Omental fat pad (tissue), 3 donors: ENCODE measurements at regions not wholly inside any gene's neighbourhood (a gene's known extent, or its start where the extent isn't known, plus 50 kb on each side); places are given as distances from the start of the nearest gene placed in this dataset.

ENCODE experiments used
- ATAC-seq: fragments of 150-250 bp; one replicate; pipeline ENCODE4 v1.9.1; 2016; ENCODE audit warnings: mild to moderate bottlenecking, moderate library complexity; ENCODE audit not compliant: low FRiP score
- DNase-seq: peaks from one replicate; pipeline ENCODE4 v3.0.0-alpha.2; 2019; ENCODE audit warnings: low spot score
- TF ChIP-seq, protein P1 (sequence below), 3 donors: fragments of 450-650 bp; IDR thresholded peaks; one replicate each; pipeline ENCODE4 v1.5.1; 2016 to 2017; ENCODE audit warnings: antibody characterized with exemption in 3 of 3, mild to moderate bottlenecking in 3 of 3, moderate library complexity in 2 of 3

DNA sequence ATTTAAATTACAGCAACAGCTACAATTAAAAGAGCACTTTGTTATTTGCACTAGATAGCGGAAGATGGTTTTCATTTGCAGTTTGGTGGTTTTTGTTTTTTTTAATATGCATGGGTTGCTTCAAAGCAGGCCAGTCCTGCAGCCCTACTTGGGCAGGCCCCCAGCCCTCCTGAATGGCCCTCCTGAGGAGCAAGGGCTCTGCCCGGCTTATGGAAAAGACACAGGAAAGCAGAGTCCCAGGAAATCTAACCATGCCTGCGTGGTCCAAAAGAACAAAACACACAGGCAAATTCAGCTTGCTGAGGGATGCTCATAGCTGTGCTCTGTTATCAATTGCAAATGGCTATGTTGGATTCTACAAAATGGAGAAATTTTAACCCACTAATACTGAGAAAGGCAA, 371.1 kb upstream of the ARID1B start:
- ATAC-seq (no peak), DNase-seq (no peak)

DNA sequence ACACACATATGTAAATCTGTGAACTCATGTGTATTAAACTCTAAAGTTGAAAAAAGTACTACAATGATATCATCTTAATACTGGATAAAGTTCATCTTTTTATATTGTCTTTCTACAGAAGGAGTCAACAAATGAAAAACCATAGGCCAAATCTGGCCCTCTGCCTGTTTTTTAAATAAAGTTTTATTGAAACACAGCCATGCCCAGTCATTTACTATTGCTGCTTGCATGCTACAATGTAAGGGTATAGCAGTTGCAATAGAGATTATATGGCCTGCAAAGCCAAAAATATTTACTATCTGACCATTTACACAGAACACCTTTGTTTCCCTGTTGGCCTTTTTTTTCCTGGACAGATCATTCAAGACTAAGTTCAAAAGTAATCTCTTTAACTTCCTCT, 374.6 kb upstream of the ARID1B start:
- ATAC-seq (no peak), DNase-seq (no peak)
- TF ChIP-seq, protein P1, sequence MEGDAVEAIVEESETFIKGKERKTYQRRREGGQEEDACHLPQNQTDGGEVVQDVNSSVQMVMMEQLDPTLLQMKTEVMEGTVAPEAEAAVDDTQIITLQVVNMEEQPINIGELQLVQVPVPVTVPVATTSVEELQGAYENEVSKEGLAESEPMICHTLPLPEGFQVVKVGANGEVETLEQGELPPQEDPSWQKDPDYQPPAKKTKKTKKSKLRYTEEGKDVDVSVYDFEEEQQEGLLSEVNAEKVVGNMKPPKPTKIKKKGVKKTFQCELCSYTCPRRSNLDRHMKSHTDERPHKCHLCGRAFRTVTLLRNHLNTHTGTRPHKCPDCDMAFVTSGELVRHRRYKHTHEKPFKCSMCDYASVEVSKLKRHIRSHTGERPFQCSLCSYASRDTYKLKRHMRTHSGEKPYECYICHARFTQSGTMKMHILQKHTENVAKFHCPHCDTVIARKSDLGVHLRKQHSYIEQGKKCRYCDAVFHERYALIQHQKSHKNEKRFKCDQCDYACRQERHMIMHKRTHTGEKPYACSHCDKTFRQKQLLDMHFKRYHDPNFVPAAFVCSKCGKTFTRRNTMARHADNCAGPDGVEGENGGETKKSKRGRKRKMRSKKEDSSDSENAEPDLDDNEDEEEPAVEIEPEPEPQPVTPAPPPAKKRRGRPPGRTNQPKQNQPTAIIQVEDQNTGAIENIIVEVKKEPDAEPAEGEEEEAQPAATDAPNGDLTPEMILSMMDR (IDR thresholded peaks at IDR 0.05): no peak

More for the DNA sequence above, 371.1 kb upstream of the ARID1B start:
- TF ChIP-seq, protein P1 (IDR thresholded peaks at IDR 0.05): no peak

DNA sequence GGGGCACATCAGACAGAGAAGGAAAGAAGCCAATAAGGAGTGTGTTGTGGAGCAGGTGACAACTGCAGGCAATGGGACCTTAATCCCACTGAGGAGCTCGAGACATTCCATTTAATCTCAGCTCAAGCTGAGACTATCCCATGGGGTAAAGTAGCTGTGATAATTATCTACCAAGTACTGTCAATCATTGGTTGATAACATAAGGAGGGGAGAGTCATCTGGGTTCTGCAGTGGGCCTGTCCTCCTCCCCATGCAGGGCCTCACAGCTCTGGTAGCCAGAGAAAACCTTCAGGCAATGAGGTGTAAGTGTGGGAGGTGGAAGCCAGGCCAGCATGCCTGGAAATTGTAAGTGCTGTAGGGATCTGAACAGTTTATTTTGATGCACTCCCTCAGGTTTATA, 375.0 kb upstream of the ARID1B start:
- DNase-seq: no peak
- TF ChIP-seq, protein P1 (IDR thresholded peaks at IDR 0.05): no peak
- ATAC-seq: no peak

DNA sequence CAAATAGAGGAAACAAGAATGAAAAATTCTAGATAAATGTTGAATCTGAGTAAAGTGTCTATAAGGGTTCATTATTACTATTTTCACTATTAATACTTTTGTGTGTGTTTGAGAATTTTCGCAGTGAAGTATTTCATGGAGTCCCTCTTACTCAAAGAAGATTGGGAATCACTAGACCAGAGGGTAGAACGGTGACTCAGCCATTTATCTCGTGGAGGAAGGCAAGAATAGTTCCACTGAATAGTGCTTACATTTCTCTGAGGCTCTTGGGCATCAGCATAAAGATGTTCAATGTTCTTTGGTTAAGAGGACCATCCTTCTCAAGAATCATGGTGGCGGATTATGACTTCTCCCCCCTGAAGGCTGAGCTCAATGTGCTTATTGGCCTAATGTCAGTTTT, 376.7 kb upstream of the ARID1B start:
- TF ChIP-seq, protein P1 (IDR thresholded peaks at IDR 0.05): no peak
- no peak for DNase-seq
- no peak for ATAC-seq

DNA sequence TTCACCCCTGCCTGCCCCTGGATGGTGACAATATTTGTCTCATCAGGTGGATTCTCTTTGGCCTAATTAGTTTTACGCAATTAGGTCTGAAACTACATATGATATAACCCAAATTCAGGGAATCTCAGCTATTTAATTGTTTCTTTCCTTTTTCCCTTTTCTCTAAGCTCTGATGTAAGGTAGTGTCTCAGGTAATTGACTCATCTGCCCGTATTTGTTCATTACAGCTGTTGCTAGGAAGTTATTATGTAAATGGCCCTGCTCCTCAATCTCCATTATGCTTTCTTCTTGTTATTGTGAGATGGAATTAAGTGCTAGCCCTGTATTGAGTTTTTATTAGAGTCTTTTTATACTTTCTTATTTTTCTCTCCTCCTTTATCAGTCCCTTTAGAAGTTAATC, 378.2 kb upstream of the ARID1B start:
- DNase-seq (no peak), ATAC-seq (no peak)
- TF ChIP-seq, protein P1 (IDR thresholded peaks at IDR 0.05): no peak

DNA sequence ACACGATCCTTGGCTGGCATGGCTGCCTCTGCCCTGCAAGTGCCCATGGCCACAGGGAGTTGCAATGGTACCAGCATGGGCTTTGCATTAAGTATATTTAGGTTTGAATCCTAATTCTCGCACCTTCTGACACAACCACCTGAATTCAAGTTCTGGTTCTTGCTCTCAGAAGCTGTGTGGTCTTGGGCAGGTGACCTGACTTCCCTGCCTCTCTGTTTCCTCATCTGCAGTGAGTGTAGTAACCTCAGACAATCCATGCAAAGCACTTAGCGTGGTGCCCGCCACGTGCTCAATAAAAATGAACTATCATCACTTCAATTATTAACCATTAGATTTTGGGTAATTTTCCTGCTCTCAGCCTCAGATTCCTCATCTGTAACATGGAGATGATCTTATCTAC, 378.8 kb upstream of the ARID1B start:
- DNase-seq (no peak), ATAC-seq (no peak)
- TF ChIP-seq, protein P1 (IDR thresholded peaks at IDR 0.05): no peak

DNA sequence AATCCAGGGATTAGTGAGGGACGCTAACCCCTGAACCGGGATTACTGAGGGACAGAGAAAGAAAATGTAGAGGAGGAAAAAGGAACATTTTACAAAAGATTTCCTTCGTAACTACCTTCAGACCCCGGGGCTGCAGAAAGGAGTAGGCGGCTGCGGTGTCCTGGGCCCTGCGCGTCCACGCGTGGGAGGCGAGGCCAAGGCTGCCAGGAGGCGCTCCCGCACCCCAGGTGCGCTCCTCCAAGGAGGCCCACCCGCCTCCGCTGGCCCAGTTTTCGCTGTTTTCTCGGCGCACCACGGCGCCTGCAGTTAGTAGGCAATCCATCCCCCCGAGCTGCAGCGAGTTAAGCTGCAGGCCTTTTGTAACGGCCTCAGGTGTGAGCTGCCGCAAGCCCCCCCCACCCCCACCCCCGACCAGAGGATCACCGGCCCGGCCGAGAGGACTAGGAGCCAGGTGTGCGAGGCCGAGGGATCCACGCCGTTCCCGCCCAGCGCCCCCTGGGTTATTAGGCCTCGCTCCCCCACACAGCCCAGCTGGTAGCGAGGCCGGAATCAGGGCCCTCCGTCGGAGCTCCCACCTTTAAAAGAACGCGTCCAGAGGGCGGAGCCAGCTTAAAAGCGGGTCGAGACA, 380.3 kb upstream of the ARID1B start:
- DNase-seq (no peak), ATAC-seq (no peak)
- TF ChIP-seq, protein P1 (IDR thresholded peaks at IDR 0.05): no peak
